ENCODE measurements at regions not wholly inside any gene's neighbourhood (a gene's known extent, or its start where the extent isn't known, plus 50 kb on each side); places are given as distances from the start of the nearest gene placed in this dataset.

GRCh38 chr2:105959357-105959756 lies 214.6 kb downstream of the NCK2 start:
- FAIRE-seq, result no peak

GRCh38 chr2:105954891-105955290 lies 210.2 kb downstream of the NCK2 start:
- Histone ChIP-seq H4K20me1 (ENCODE audit: control insufficient read depth, extremely low read depth, insufficient read depth, low read length) (no peaks in the 10 kb centered on the region), H3K4me3 (ENCODE audit: control insufficient read depth in 2 of 3, extremely low read depth in 1 of 3, insufficient read depth in 2 of 3, low read depth in 1 of 3, low read length in 3 of 3) (no peak overlapping the region), H3K27ac (ENCODE audit: control insufficient read depth, insufficient read depth, low read length) (no peak overlapping the region), H3K27me3 (ENCODE audit: control insufficient read depth, extremely low read depth, insufficient read depth, low read length) (peaks cover 19% of the 10 kb centered on the region), H3K36me3 (ENCODE audit: control insufficient read depth in 2 of 2, extremely low read depth in 1 of 2, insufficient read depth in 2 of 2, low read length in 2 of 2) (no peaks in the 10 kb centered on the region), H2AFZ (ENCODE audit: control insufficient read depth, low read length) (no peak overlapping the region), H3K9me3 (ENCODE audit: control insufficient read depth, low read depth, low read length) (no peaks in the 10 kb centered on the region), H3K4me1 (ENCODE audit: control insufficient read depth, extremely low read depth, insufficient read depth, low read length) (no peaks in the 10 kb centered on the region), H3K4me2 (ENCODE audit: control insufficient read depth, extremely low read depth, insufficient read depth, low read depth, low read length) (no peak overlapping the region), H3K79me2 (ENCODE audit: control insufficient read depth, insufficient read depth, low read length) (no peaks in the 10 kb centered on the region), H3K9me1 (ENCODE audit: control insufficient read depth, extremely low read depth, insufficient read depth, low read length) (no peaks in the 10 kb centered on the region), H3K9ac (ENCODE audit: control insufficient read depth, extremely low read depth, insufficient read depth, low read length) (no peak overlapping the region)
- dilution Hi-C loops (cut with MboI; ENCODE audit: extremely low pct_ligation_motif_present, low sequenced_read_pairs), result no loop called here
- FAIRE-seq (no peak), DNase-seq (ENCODE audit: low read depth, low spot score) (no peak)
- TF ChIP-seq CTCF (optimal IDR thresholded peaks at IDR 0.05 in 1 of 3, IDR thresholded peaks at IDR 0.05 in 1 of 3, conservative IDR thresholded peaks at IDR 0.05 in 1 of 3; ENCODE audit: extremely low read depth in 1 of 3, insufficient read depth in 2 of 3, low read length in 3 of 3) (no peak), EZH2 (IDR thresholded peaks at IDR 0.05; ENCODE audit: low read length) (no peak)

More at GRCh38 chr2:105959357-105959756, 214.6 kb downstream of the NCK2 start:
- Histone ChIP-seq H3K9ac (ENCODE audit: control insufficient read depth, extremely low read depth, insufficient read depth, low read length) (no peak overlapping the region), H3K79me2 (ENCODE audit: control insufficient read depth, insufficient read depth, low read length) (no peaks in the 10 kb centered on the region), H3K9me1 (ENCODE audit: control insufficient read depth, extremely low read depth, insufficient read depth, low read length) (no peaks in the 10 kb centered on the region), H2AFZ (ENCODE audit: control insufficient read depth, low read length) (no peak overlapping the region), H3K27ac (ENCODE audit: control insufficient read depth, insufficient read depth, low read length) (no peak overlapping the region), H3K4me3 (ENCODE audit: control insufficient read depth in 2 of 3, extremely low read depth in 1 of 3, insufficient read depth in 2 of 3, low read depth in 1 of 3, low read length in 3 of 3) (no peak overlapping the region), H4K20me1 (ENCODE audit: control insufficient read depth, extremely low read depth, insufficient read depth, low read length) (no peaks in the 10 kb centered on the region), H3K27me3 (ENCODE audit: control insufficient read depth, extremely low read depth, insufficient read depth, low read length) (peaks cover 15% of the 10 kb centered on the region), H3K9me3 (ENCODE audit: control insufficient read depth, low read depth, low read length) (no peaks in the 10 kb centered on the region), H3K36me3 (ENCODE audit: control insufficient read depth in 2 of 2, extremely low read depth in 1 of 2, insufficient read depth in 2 of 2, low read length in 2 of 2) (no peaks in the 10 kb centered on the region), H3K4me1 (ENCODE audit: control insufficient read depth, extremely low read depth, insufficient read depth, low read length) (no peaks in the 10 kb centered on the region), H3K4me2 (ENCODE audit: control insufficient read depth, extremely low read depth, insufficient read depth, low read depth, low read length) (no peak overlapping the region)
- no peak for DNase-seq (ENCODE audit: low read depth, low spot score)
- dilution Hi-C loops (cut with MboI; ENCODE audit: extremely low pct_ligation_motif_present, low sequenced_read_pairs), result no loop called here
- TF ChIP-seq CTCF (optimal IDR thresholded peaks at IDR 0.05 in 1 of 3, IDR thresholded peaks at IDR 0.05 in 1 of 3, conservative IDR thresholded peaks at IDR 0.05 in 1 of 3; ENCODE audit: extremely low read depth in 1 of 3, insufficient read depth in 2 of 3, low read length in 3 of 3), result no peak
- TF ChIP-seq EZH2 (IDR thresholded peaks at IDR 0.05; ENCODE audit: low read length), result no peak
